B cell (primary cell): ENCODE measurements at regions not wholly inside any gene's neighbourhood (a gene's known extent, or its start where the extent isn't known, plus 50 kb on each side); places are given as distances from the start of the nearest gene placed in this dataset.

Experiments used
- EZH2 ChIP-seq: IDR thresholded peaks from 2 replicates; pipeline ENCODE4 v1.6.1; 2012; ENCODE audit warnings: borderline replicate concordance, low read depth, mild to moderate bottlenecking, moderate library complexity, low read length; ENCODE audit not compliant: insufficient read depth, poor library complexity, severe bottlenecking
- TF ChIP-seq, protein P1 (sequence below): fragments of 200-600 bp; IDR thresholded peaks from one replicate; pipeline ENCODE4 v1.8.0; 2022; ENCODE audit warnings: antibody characterized with exemption, mild to moderate bottlenecking

DNA sequence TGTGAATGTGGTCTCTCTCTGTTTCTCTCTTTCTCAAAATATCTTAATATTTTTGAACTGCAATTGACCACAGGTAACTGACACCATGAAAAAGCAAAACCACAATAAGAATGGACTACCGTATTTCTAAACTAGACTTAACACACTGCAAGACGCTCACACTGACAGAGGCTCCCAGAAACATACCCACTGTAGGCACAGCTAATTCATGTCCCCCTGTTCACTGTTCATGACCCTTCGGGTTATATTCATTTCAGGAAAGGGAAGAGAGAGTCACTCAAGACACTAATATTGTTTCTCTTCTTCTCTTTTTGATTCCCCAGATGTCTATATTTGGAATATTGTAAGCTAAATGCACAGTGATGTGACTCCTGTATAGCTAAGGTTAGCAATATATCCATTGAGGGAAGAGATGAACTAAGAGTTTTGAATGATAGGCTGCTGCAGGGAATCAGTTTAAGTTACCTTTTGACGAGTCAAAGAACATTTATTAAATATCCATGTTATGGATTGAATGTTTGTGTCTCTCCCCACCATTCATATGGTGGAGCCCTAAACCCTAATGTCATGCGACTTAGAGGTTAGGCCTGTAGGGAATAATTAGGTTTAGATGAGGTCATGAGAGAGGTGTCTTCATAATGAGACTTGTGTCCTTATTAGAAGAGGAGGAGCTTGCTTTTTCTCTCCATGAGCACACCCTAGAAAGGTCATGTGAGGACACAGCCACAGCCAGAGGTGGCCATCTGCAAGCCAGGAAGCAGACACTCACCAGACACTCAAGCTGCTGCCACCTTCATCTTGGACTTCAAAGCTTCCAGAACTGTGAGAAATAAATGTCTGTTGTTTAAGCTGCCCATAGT is 216.6 kb upstream of the GRM7 start:
- TF ChIP-seq, protein P1, sequence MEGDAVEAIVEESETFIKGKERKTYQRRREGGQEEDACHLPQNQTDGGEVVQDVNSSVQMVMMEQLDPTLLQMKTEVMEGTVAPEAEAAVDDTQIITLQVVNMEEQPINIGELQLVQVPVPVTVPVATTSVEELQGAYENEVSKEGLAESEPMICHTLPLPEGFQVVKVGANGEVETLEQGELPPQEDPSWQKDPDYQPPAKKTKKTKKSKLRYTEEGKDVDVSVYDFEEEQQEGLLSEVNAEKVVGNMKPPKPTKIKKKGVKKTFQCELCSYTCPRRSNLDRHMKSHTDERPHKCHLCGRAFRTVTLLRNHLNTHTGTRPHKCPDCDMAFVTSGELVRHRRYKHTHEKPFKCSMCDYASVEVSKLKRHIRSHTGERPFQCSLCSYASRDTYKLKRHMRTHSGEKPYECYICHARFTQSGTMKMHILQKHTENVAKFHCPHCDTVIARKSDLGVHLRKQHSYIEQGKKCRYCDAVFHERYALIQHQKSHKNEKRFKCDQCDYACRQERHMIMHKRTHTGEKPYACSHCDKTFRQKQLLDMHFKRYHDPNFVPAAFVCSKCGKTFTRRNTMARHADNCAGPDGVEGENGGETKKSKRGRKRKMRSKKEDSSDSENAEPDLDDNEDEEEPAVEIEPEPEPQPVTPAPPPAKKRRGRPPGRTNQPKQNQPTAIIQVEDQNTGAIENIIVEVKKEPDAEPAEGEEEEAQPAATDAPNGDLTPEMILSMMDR: no peak
- TF ChIP-seq EZH2: no peak
